DOHH2 (cell line): ENCODE measurements at regions not wholly inside any gene's neighbourhood (a gene's known extent, or its start where the extent isn't known, plus 50 kb on each side); places are given as distances from the start of the nearest gene placed in this dataset.

Experiments used
- H3F3A ChIP-seq: fragments of 200-600 bp; sonication (generic), shearing (Covaris generic); 2 replicates; pipeline ENCODE4 v1.6.0; 2016; ENCODE audit warnings: antibody characterized with exemption, mild to moderate bottlenecking; ENCODE audit not compliant: control insufficient read depth, insufficient read depth
- H3K27ac ChIP-seq: fragments of 200-600 bp; sonication (generic); 2 replicates; pipeline ENCODE4 v1.5.1; 2014; ENCODE audit warnings: low read depth, mild to moderate bottlenecking, low read length, moderate library complexity
- H3K27me3 ChIP-seq: fragments of 200-600 bp; sonication (generic); 2 replicates; pipeline ENCODE4 v1.6.1; 2014; ENCODE audit warnings: mild to moderate bottlenecking, low read length, mixed read lengths; ENCODE audit not compliant: control insufficient read depth
- H3K36me3 ChIP-seq: fragments of 200-600 bp; sonication (generic); 2 replicates; pipeline ENCODE4 v1.6.1; 2014; ENCODE audit warnings: mild to moderate bottlenecking, low read length, moderate library complexity, mixed read lengths; ENCODE audit not compliant: control insufficient read depth
- H3K4me1 ChIP-seq: fragments of 200-600 bp; sonication (generic); 2 replicates; pipeline ENCODE4 v1.6.1; 2014; ENCODE audit warnings: mild to moderate bottlenecking, low read length, mixed read lengths; ENCODE audit not compliant: control insufficient read depth
- H3K4me2 ChIP-seq: fragments of 200-600 bp; sonication (generic); 2 replicates; pipeline ENCODE4 v1.6.0; 2014; ENCODE audit warnings: mild to moderate bottlenecking, low read length, moderate library complexity
- H3K4me3 ChIP-seq: fragments of 200-600 bp; sonication (generic); 2 replicates; pipeline ENCODE4 v1.5.1; 2014; ENCODE audit warnings: mild to moderate bottlenecking, low read length, mixed read lengths
- H3K79me2 ChIP-seq: fragments of 200-600 bp; sonication (generic); 2 replicates; pipeline ENCODE4 v1.6.1; 2014; ENCODE audit warnings: mild to moderate bottlenecking, low read length, mixed read lengths; ENCODE audit not compliant: control insufficient read depth
- H3K9me2 ChIP-seq: fragments of 200-600 bp; sonication (generic); replicated peaks from 2 replicates; pipeline ENCODE4 v1.6.1; 2014; ENCODE audit warnings: mild to moderate bottlenecking, low read length, mixed read lengths; ENCODE audit not compliant: control insufficient read depth
- H3K9me3 ChIP-seq: fragments of 200-600 bp; sonication (generic); 2 replicates; pipeline ENCODE4 v1.6.1; 2014; ENCODE audit warnings: antibody characterized with exemption, low read length, mixed read lengths; ENCODE audit not compliant: control insufficient read depth, insufficient read depth
- H4K20me1 ChIP-seq: fragments of 200-600 bp; sonication (generic); 2 replicates; pipeline ENCODE4 v1.6.0; 2014; ENCODE audit warnings: low read depth, mild to moderate bottlenecking, antibody characterized with exemption, low read length, moderate library complexity; ENCODE audit not compliant: control insufficient read depth, insufficient read depth
- EZH2phosphoT487 ChIP-seq: fragments of 200-600 bp; sonication (generic); IDR thresholded peaks from 2 replicates; pipeline ENCODE4 v1.6.1; 2017; ENCODE audit warnings: borderline replicate concordance, mild to moderate bottlenecking, antibody characterized with exemption, low read length, moderate library complexity, mixed read lengths
- TF ChIP-seq, protein P1 (sequence below): fragments of 200-600 bp; sonication (generic); IDR thresholded peaks from one replicate; pipeline ENCODE4 v1.5.1; 2014; ENCODE audit warnings: antibody characterized with exemption, mild to moderate bottlenecking, low read depth, low read length; ENCODE audit not compliant: poor library complexity, severe bottlenecking

DNA sequence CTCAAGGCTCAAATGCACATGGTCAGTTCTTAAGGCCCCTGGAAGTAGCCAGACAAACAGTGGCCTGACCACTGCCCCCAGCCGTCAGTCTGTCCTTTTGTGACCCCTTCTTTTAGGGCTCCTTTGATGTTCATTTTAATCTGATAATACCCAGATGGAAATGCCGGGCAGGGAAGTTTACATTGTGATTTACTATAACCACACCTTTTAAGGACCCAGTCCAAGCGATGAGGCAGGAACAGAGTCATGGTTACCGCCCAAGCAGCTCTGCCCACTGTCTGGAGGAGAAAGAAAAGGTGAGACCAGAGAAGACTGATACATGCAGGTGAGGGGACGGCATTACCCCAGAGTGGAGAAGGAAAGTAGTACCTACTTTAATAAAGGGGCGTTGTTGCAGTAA, 110.6 kb downstream of the PLEKHG1 start:
- no peaks in the 10 kb centered on the region for H3K9me2 ChIP-seq
- H3K9me3 ChIP-seq, result no peaks in the 10 kb centered on the region
- no peak for TF ChIP-seq EZH2phosphoT487
- TF ChIP-seq, protein P1, sequence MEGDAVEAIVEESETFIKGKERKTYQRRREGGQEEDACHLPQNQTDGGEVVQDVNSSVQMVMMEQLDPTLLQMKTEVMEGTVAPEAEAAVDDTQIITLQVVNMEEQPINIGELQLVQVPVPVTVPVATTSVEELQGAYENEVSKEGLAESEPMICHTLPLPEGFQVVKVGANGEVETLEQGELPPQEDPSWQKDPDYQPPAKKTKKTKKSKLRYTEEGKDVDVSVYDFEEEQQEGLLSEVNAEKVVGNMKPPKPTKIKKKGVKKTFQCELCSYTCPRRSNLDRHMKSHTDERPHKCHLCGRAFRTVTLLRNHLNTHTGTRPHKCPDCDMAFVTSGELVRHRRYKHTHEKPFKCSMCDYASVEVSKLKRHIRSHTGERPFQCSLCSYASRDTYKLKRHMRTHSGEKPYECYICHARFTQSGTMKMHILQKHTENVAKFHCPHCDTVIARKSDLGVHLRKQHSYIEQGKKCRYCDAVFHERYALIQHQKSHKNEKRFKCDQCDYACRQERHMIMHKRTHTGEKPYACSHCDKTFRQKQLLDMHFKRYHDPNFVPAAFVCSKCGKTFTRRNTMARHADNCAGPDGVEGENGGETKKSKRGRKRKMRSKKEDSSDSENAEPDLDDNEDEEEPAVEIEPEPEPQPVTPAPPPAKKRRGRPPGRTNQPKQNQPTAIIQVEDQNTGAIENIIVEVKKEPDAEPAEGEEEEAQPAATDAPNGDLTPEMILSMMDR, result no peak
- peaks cover 10% of the 10 kb centered on the region for H3K36me3 ChIP-seq
- H3F3A ChIP-seq, result peaks cover 5% of the 10 kb centered on the region
- peaks cover 90% of the 10 kb centered on the region for H3K79me2 ChIP-seq
- no peaks in the 10 kb centered on the region for H4K20me1 ChIP-seq
- H3K4me1 ChIP-seq, result peaks cover 48% of the 10 kb centered on the region
- no peak overlapping the region for H3K27ac ChIP-seq
- H3K4me2 ChIP-seq, result no peak overlapping the region
- H3K27me3 ChIP-seq, result no peaks in the 10 kb centered on the region
- no peak overlapping the region for H3K4me3 ChIP-seq

DNA sequence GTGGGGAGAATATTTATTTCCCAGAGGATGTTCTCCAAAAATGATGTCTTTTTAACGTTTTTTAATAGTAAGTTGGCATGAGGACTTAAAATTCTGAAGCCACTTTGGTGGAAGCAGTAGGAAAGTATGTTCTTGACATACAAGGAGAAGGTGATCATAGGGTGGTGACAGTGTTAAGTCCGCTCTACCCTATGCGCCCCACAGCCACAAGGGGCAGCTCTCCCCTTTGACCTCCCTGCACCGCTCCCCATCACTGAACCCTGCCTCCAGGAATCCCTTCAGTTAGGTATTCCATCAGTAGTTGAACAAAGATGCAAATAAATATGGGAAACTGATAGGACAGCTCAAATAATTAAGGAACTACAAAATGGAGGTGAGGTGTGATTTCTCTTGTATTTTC, 111.4 kb downstream of the PLEKHG1 start:
- no peak overlapping the region for H3K4me3 ChIP-seq

DNA sequence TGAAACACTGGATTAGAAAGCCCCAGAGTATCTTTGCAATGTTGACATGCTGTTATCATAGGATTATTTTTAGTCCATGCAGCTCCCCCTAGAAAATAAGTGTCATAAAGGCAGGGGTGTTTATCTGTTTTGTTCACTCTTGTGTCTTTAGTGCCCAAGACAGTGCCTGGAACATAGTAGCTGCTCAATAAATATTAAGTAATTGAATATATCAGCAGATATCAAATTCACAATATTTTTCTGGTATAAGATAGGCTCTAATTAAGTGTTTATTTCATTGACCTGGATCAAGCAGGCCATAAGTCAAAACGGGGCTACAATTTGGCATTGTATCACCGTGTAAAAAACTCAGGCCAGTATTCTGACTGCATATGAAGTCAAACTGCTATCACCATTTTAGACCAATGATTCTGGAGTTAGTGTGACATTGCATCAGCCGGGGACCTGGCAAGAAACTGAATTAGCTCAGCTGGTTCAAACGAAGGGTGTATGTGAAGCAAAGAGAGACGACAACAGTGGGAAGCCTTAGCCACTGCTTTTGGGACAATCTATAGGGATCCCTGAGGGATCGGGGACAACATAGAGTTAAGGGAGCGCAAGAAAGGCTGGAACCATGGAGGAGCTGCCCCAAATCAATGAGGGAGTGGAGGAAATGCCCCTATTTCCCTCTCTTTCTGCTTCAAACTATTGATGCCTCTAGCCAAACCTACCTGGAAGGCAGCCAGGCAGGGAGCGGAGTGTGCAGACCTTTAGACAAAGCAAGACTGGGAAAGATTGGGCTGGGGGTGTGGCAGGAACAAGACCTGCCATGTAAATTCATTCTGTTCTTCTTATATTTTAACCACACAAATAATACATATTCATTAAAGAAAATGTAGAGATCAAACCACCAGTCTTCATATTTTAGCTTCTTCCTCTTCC, 112.2 kb downstream of the PLEKHG1 start:
- TF ChIP-seq, protein P1, result no peak
- no peak for TF ChIP-seq EZH2phosphoT487
- H3K79me2 ChIP-seq, result peaks cover 86% of the 10 kb centered on the region
- no peaks in the 10 kb centered on the region for H3K9me2 ChIP-seq
- H3K27ac ChIP-seq, result no peak overlapping the region
- peaks cover 9% of the 10 kb centered on the region for H3F3A ChIP-seq
- H3K4me3 ChIP-seq, result no peak overlapping the region
- peaks cover 41% of the 10 kb centered on the region for H3K4me1 ChIP-seq
- H3K27me3 ChIP-seq, result no peaks in the 10 kb centered on the region
- no peak overlapping the region for H3K4me2 ChIP-seq
- no peaks in the 10 kb centered on the region for H4K20me1 ChIP-seq
- H3K36me3 ChIP-seq, result peaks cover 10% of the 10 kb centered on the region
- H3K9me3 ChIP-seq, result no peaks in the 10 kb centered on the region

More for the DNA sequence above, 111.4 kb downstream of the PLEKHG1 start:
- Histone ChIP-seq H3K79me2 (peaks cover 84% of the 10 kb centered on the region), H3F3A (peaks cover 6% of the 10 kb centered on the region), H4K20me1 (no peaks in the 10 kb centered on the region), H3K9me2 (no peaks in the 10 kb centered on the region), H3K36me3 (peaks cover 10% of the 10 kb centered on the region), H3K27me3 (no peaks in the 10 kb centered on the region), H3K9me3 (no peaks in the 10 kb centered on the region), H3K27ac (no peak overlapping the region), H3K4me1 (peaks cover 40% of the 10 kb centered on the region), H3K4me2 (no peak overlapping the region)
- TF ChIP-seq, protein P1, result no peak
- no peak for TF ChIP-seq EZH2phosphoT487
